ENCODE measurements at regions not wholly inside any gene's neighbourhood (a gene's known extent, or its start where the extent isn't known, plus 50 kb on each side); places are given as distances from the start of the nearest gene placed in this dataset.
A peak's percentile ranks its signal among the peaks of the same experiment; 100 is the strongest.

DNA sequence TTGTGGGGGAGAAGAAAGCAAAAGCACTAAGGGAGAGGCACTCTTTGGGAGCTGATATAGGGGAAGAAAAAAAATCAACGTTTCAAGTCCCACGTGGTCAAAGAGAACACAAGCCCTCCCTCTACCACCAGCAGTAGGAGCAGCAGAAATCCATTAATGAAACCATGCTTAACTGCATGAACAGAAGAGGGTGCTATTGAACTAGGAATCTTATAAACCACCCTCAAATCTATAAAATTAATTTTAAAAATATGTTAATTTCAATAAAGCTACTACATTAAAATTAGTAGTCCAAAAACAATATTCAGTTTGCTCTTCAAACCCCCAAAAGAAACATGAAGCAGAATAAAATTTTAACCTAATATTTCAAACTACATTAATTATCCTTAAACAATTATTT is 147.8 kb downstream of the TMEM18 start:
- peak; percentile 20 for DNase-seq (ENCODE audit: low read depth)
- H3K4me3 ChIP-seq (replicated peaks; ENCODE audit: low read depth, low read length) = no peak overlapping the region
- TF ChIP-seq, protein P1, sequence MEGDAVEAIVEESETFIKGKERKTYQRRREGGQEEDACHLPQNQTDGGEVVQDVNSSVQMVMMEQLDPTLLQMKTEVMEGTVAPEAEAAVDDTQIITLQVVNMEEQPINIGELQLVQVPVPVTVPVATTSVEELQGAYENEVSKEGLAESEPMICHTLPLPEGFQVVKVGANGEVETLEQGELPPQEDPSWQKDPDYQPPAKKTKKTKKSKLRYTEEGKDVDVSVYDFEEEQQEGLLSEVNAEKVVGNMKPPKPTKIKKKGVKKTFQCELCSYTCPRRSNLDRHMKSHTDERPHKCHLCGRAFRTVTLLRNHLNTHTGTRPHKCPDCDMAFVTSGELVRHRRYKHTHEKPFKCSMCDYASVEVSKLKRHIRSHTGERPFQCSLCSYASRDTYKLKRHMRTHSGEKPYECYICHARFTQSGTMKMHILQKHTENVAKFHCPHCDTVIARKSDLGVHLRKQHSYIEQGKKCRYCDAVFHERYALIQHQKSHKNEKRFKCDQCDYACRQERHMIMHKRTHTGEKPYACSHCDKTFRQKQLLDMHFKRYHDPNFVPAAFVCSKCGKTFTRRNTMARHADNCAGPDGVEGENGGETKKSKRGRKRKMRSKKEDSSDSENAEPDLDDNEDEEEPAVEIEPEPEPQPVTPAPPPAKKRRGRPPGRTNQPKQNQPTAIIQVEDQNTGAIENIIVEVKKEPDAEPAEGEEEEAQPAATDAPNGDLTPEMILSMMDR (IDR thresholded peaks at IDR 0.05; ENCODE audit: low read length, missing control alignments) = no peak

DNA sequence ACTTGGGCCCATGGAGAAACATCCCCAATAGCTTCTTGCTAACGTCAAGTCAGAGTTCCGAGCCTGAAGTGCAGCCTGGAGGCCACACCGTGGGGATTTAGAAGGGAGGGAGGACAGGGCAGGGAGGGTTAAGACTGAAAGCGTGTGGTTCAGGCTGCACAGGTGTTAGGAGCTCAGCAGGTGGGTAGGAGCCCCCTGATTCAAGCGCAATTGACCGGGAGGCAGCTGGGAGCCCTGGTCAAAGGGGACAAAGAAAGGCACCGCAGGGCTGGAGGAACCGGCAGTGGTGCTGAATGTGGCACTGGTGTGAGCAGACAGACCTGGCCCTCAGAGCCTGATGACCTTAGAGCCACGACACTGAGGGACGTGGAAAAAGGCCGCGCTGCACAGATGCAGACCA is 149.6 kb downstream of the TMEM18 start:
- DNase-seq (ENCODE audit: low read depth) = no peak
- H3K4me3 ChIP-seq (replicated peaks; ENCODE audit: low read depth, low read length) = no peak overlapping the region
- TF ChIP-seq, protein P1 (IDR thresholded peaks at IDR 0.05; ENCODE audit: low read length, missing control alignments) = no peak

DNA sequence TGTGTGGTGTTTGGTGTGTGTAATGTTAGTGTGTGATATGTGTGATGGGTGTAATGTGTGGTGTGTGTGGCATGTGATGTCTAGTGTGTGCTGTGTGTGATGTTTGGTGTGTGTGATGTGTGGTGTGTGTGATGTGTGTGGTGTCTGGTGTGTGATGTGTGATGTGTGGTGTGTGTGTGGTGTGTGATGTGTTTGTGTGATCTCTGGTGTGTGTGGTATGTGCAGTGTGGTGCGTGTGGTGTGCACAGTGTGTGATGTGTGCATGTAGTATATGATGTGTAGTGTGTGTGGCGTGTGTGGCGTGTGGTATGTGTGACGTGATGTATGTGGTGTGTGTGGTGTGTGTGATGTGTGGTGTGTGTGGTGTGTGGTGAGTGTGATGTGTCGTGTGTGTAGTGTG is 150.3 kb downstream of the TMEM18 start:
- DNase-seq (ENCODE audit: low read depth) = no peak
- TF ChIP-seq, protein P1 (IDR thresholded peaks at IDR 0.05; ENCODE audit: low read length, missing control alignments) = no peak
- no peak overlapping the region for H3K4me3 ChIP-seq (replicated peaks; ENCODE audit: low read depth, low read length)

DNA sequence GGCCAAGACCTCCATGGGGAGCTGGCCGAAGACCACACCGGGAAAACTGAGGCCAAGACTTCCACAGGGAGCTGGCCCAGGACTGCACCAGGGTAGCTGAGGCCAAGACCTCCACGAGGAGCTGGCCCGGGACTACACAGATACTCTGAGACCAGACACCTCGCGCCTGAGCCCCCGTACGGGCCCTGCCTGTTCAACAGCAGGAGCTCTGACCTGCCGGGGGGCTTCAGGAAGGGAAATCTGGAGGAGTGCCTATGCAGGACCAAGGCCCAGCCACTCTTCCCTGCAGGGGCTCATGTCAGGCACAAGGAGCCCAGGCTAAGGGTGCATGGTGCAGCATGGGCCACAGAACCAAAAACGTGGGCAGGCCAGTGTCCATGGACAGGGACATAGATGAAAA is 151.6 kb downstream of the TMEM18 start:
- DNase-seq (ENCODE audit: low read depth) = no peak
- no peak overlapping the region for H3K4me3 ChIP-seq (replicated peaks; ENCODE audit: low read depth, low read length)
- TF ChIP-seq, protein P1 (IDR thresholded peaks at IDR 0.05; ENCODE audit: low read length, missing control alignments) = no peak

DNA sequence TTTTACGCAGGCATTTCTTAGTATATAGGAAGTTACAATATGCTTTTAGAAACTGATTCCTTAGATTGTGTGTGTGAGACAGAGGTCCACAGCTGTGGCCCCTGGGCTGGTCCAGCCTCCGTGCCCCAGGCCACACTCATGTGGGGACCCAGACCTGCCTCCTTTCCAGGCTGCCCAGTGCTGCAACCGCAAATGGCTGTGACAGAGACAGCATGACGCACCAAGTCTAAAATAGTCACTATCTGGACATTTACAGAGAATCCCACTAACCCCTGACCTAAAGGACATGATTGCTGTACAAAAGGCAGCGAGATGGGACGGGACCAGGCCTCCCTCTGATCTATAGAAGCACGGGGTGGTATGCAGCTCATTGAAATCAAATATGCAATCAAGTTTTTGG is 152.2 kb downstream of the TMEM18 start:
- no peak overlapping the region for H3K4me3 ChIP-seq (replicated peaks; ENCODE audit: low read depth, low read length)
- no peak for DNase-seq (ENCODE audit: low read depth)
- TF ChIP-seq, protein P1 (IDR thresholded peaks at IDR 0.05; ENCODE audit: low read length, missing control alignments) = no peak

DNA sequence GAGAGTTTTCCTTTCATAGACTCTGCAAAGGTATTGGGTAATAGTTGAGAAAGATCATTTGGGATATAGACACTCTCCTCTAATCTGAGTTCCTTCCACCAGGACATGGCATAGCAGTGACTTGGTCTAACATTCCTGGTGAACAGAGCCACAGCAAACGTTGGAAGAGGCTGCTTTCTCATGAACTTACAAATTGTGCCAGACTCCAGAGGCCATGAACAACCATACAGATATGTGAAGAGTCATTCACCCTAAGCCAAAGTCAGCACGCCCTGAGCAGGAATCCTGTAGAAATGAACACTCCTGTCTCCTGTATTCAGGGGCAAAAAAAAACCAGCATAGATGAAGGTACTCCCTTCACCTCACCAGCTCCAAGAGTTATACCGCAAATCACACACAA is 152.8 kb downstream of the TMEM18 start:
- no peak overlapping the region for H3K4me3 ChIP-seq (replicated peaks; ENCODE audit: low read depth, low read length)
- DNase-seq (ENCODE audit: low read depth) = no peak
- TF ChIP-seq, protein P1 (IDR thresholded peaks at IDR 0.05; ENCODE audit: low read length, missing control alignments) = no peak

DNA sequence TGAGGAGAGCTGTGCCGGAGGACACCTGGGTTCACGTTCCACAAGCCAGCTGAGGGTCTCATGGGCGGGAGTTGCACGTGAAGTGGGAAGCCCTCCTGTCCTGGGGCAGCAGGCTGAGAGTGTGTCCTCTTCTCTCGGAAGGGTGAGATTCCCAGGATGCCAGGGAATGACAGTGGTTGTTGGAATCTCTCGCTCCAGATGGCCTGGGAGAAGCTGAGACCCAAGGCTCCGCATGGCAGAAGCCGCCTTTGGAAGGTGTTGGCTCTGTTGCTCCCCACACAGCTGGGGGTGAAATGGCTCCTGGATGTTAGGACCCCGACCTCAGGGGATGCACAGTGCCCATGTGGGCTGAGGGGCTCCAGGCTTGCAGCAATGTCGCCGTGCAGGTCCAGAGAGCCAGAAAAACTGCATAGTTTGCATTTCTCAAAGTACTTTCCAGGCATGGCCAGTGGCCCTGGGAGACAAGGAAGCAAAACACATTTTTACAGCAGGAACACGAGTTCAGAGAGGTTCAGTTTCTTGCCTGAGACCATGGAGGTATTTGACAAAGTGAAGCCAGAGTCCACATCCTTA is 153.4 kb downstream of the TMEM18 start:
- DNase-seq (ENCODE audit: low read depth) = no peak
- no peak overlapping the region for H3K4me3 ChIP-seq (replicated peaks; ENCODE audit: low read depth, low read length)
- TF ChIP-seq, protein P1 (IDR thresholded peaks at IDR 0.05; ENCODE audit: low read length, missing control alignments) = no peak

Data from fibroblast of pulmonary artery (primary cell).